Heart left ventricle (tissue), 13 donors: ENCODE measurements at regions not wholly inside any gene's neighbourhood (a gene's known extent, or its start where the extent isn't known, plus 50 kb on each side); places are given as distances from the start of the nearest gene placed in this dataset.

Experiments used
- CTCF ChIP-seq, 12 donors: fragments of 200-600 bp; sonication (generic) in 4 of 12; IDR thresholded peaks; one replicate each; pipeline versions ENCODE4 v1.5.0 to v1.8.0; 2018 to 2022; ENCODE audit warnings: antibody characterized with exemption in 12 of 12, mild to moderate bottlenecking in 5 of 12
- POLR2A ChIP-seq, 2 donors: fragments of 450-650 bp; IDR thresholded peaks; one replicate each; pipeline ENCODE4 v1.6.1; 2017; ENCODE audit warnings: antibody characterized with exemption in 2 of 2, mild to moderate bottlenecking in 2 of 2, moderate library complexity in 2 of 2
- donor health status: ischemic (EF 13 %, LVEDD 7.1; RV severe dilation, severe dysfunction).
- donor health status: DM: no; HTN: yes; CAD: no.
- donor health status: DM: no; HTN: no; CAD: no.
- donor health status: ischemic (EF 25% LVEDD 6.9; RV normal size, moderate dysfunction).
- donor health status: ischemic (EF 25% LVEDD 5.7; RV mildly dilated, moderate dysfunction).
- donor health status: ischemic (EF 35%, LVEDD 5.7; RV mildly dilated, moderate dysfunction).
- donor health status: nonischemic (EF 11% LVEDD 7.7; RV severe dilation, severe dysfunction).
- donor health status: DM: yes; HTN: yes; CAD: no.
- donor health status: PGD.
- donor health status: ischemic (EF 29% LVEDD 5.4; RV normal size, mild dysfunction).
- donor health status: nonischemic (EF 23%, LVEDD 6.1; RV moderate dilation, normal function).

- TF ChIP-seq CTCF (IDR thresholded peaks at IDR 0.05) (no peak), POLR2A (IDR thresholded peaks at IDR 0.05) (no peak)
These were observed 115.7 kb downstream of the NUS1 start for GRCh38 chr6:117791012-117791411.
